HUES64 (cell line): ENCODE measurements at regions not wholly inside any gene's neighbourhood (a gene's known extent, or its start where the extent isn't known, plus 50 kb on each side); places are given as distances from the start of the nearest gene placed in this dataset.

Source experiments
- H3K27ac ChIP-seq: 2 replicates; pipeline ENCODE4 v1.7.0; 2013; ENCODE audit warnings: low read depth, low read length, inconsistent platforms
- H3K27me3 ChIP-seq: 2 replicates; pipeline ENCODE4 v1.6.1; 2013; ENCODE audit warnings: mild to moderate bottlenecking, low read length; ENCODE audit not compliant: insufficient read depth
- H3K36me3 ChIP-seq: 2 replicates; pipeline ENCODE4 v1.6.1; 2013; ENCODE audit warnings: mild to moderate bottlenecking, low read length; ENCODE audit not compliant: insufficient read depth
- H3K4me1 ChIP-seq: 2 replicates; pipeline ENCODE4 v1.6.1; 2013; ENCODE audit warnings: mild to moderate bottlenecking, low read length, moderate library complexity; ENCODE audit not compliant: insufficient read depth
- H3K4me3 ChIP-seq: 2 replicates; pipeline ENCODE4 v1.5.1; 2013; ENCODE audit warnings: mild to moderate bottlenecking, low read length, moderate library complexity
- H3K9ac ChIP-seq: 2 replicates; pipeline ENCODE4 v1.6.1; 2013; ENCODE audit warnings: mild to moderate bottlenecking, low read depth, low read length
- H3K9me3 ChIP-seq: 2 replicates; pipeline ENCODE4 v1.6.1; 2013; ENCODE audit warnings: low read depth, low read length; ENCODE audit not compliant: insufficient read depth
- WGBS: fragments of 150-250, 120-280 bp; methylation state at CpG from one replicate; pipeline ENCODE4 v1.1.7; 2013; ENCODE audit warnings: missing lambda C conversion rate; 5-methylcytosine and 5-hydroxymethylcytosine counted together

- Histone ChIP-seq H3K27ac (no peak overlapping the region), H3K9ac (no peak overlapping the region), H3K4me1 (peaks cover under 1% of the 10 kb centered on the region; the same call in 1 of the 2 replicates), H3K27me3 (peaks cover 19% of the 10 kb centered on the region), H3K9me3 (no peaks in the 10 kb centered on the region), H3K36me3 (no peaks in the 10 kb centered on the region), H3K4me3 (no peak overlapping the region)
- 96% methylated on average over 4 of the region's 4 CpGs for WGBS
Observed at GRCh38 chr15:95903352-95903751, 427.1 kb upstream of the NR2F2 start.

GRCh38 chr15:95910643-95911212, 419.8 kb upstream of the NR2F2 start:
- H3K4me1 ChIP-seq, result peaks cover 47% of the 10 kb centered on the region
- H3K27ac ChIP-seq, result peak overlapping the region; percentile 55; the same call in 1 of the 2 replicates
- no peaks in the 10 kb centered on the region for H3K9me3 ChIP-seq
- H3K4me3 ChIP-seq, result peak overlapping the region; percentile 11
- WGBS, result under 1% methylated on average over 10 of the region's 11 CpGs
- peaks cover 65% of the 10 kb centered on the region for H3K27me3 ChIP-seq
- H3K9ac ChIP-seq, result 0 out of 2 replicates have a peak overlapping the region, but pooled peaks have one; percentile 17
- no peaks in the 10 kb centered on the region for H3K36me3 ChIP-seq

GRCh38 chr15:95911570-95912279, 418.8 kb upstream of the NR2F2 start:
- no peak overlapping the region; the same call in 1 of the 2 replicates for H3K27ac ChIP-seq
- H3K27me3 ChIP-seq, result peaks cover 62% of the 10 kb centered on the region
- no peaks in the 10 kb centered on the region for H3K9me3 ChIP-seq
- H3K4me3 ChIP-seq, result peak overlapping the region; percentile 18; the same call in 1 of the 2 replicates
- no peaks in the 10 kb centered on the region for H3K36me3 ChIP-seq
- peaks cover 47% of the 10 kb centered on the region for H3K4me1 ChIP-seq
- no peak overlapping the region for H3K9ac ChIP-seq
- 45% methylated on average over 11 of the region's 11 CpGs for WGBS

- H3K4me1 ChIP-seq, result peaks cover 47% of the 10 kb centered on the region
- H3K27me3 ChIP-seq, result peaks cover 57% of the 10 kb centered on the region
- WGBS, result 54% methylated on average over 7 of the region's 7 CpGs
Observed at GRCh38 chr15:95912280-95912625, 418.2 kb upstream of the NR2F2 start.

GRCh38 chr15:95912728-95913127, 417.8 kb upstream of the NR2F2 start:
- Histone ChIP-seq H3K9me3 (no peaks in the 10 kb centered on the region), H3K27me3 (peaks cover 52% of the 10 kb centered on the region), H3K4me1 (peaks cover 47% of the 10 kb centered on the region), H3K4me3 (no peak overlapping the region), H3K9ac (no peak overlapping the region), H3K27ac (no peak overlapping the region), H3K36me3 (no peaks in the 10 kb centered on the region)
- WGBS, result 91% methylated on average over 2 of the region's 2 CpGs

More at GRCh38 chr15:95912280-95912625, 418.2 kb upstream of the NR2F2 start:
- H3K36me3 ChIP-seq, result no peaks in the 10 kb centered on the region
- peak overlapping the region; percentile 18; the same call in 1 of the 2 replicates for H3K4me3 ChIP-seq
- no peak overlapping the region for H3K27ac ChIP-seq
- H3K9ac ChIP-seq, result no peak overlapping the region
- H3K9me3 ChIP-seq, result no peaks in the 10 kb centered on the region

GRCh38 chr15:95916568-95916967, 413.9 kb upstream of the NR2F2 start:
- no peaks in the 10 kb centered on the region for H3K9me3 ChIP-seq
- peaks cover 30% of the 10 kb centered on the region for H3K27me3 ChIP-seq
- no peak overlapping the region for H3K4me3 ChIP-seq
- 81% methylated on average over 3 of the region's 3 CpGs for WGBS
- peaks cover 17% of the 10 kb centered on the region for H3K4me1 ChIP-seq
- H3K9ac ChIP-seq, result no peak overlapping the region
- H3K36me3 ChIP-seq, result no peaks in the 10 kb centered on the region
- H3K27ac ChIP-seq, result no peak overlapping the region

- no peaks in the 10 kb centered on the region; the same call in 1 of the 2 replicates for H3K4me1 ChIP-seq
- no peaks in the 10 kb centered on the region for H3K36me3 ChIP-seq
- no peak overlapping the region for H3K27ac ChIP-seq
- H3K27me3 ChIP-seq, result peaks cover 10% of the 10 kb centered on the region
- no peaks in the 10 kb centered on the region for H3K9me3 ChIP-seq
- H3K4me3 ChIP-seq, result no peak overlapping the region
- H3K9ac ChIP-seq, result no peak overlapping the region
- WGBS, result 100% methylated on average over 3 of the region's 3 CpGs
Observed at GRCh38 chr15:95918525-95918924, 412.0 kb upstream of the NR2F2 start.

- H3K27ac ChIP-seq, result no peak overlapping the region
- 100% methylated on average over 1 of the region's 1 CpG for WGBS
Observed at GRCh38 chr15:95919460-95919859, 411.0 kb upstream of the NR2F2 start.

GRCh38 chr15:95921404-95921803, 409.1 kb upstream of the NR2F2 start:
- Histone ChIP-seq H3K4me3 (no peak overlapping the region), H3K27me3 (no peaks in the 10 kb centered on the region), H3K27ac (no peak overlapping the region), H3K9ac (no peak overlapping the region), H3K9me3 (no peaks in the 10 kb centered on the region), H3K36me3 (no peaks in the 10 kb centered on the region), H3K4me1 (no peaks in the 10 kb centered on the region)

More at GRCh38 chr15:95919460-95919859, 411.0 kb upstream of the NR2F2 start:
- H3K36me3 ChIP-seq, result no peaks in the 10 kb centered on the region
- H3K9me3 ChIP-seq, result no peaks in the 10 kb centered on the region
- H3K9ac ChIP-seq, result no peak overlapping the region
- peaks cover 1% of the 10 kb centered on the region; the same call in 1 of the 2 replicates for H3K27me3 ChIP-seq
- H3K4me3 ChIP-seq, result no peak overlapping the region
- H3K4me1 ChIP-seq, result no peaks in the 10 kb centered on the region

GRCh38 chr15:95922431-95922830, 408.1 kb upstream of the NR2F2 start:
- Histone ChIP-seq H3K27me3 (no peaks in the 10 kb centered on the region), H3K4me1 (no peaks in the 10 kb centered on the region), H3K4me3 (no peak overlapping the region), H3K36me3 (no peaks in the 10 kb centered on the region), H3K27ac (no peak overlapping the region), H3K9ac (no peak overlapping the region), H3K9me3 (no peaks in the 10 kb centered on the region)
- 91% methylated on average over 7 of the region's 7 CpGs for WGBS

GRCh38 chr15:95923792-95924191, 406.7 kb upstream of the NR2F2 start:
- H3K27me3 ChIP-seq, result no peaks in the 10 kb centered on the region
- H3K4me3 ChIP-seq, result no peak overlapping the region
- no peaks in the 10 kb centered on the region for H3K9me3 ChIP-seq
- whole genome bisulfite sequencing, result 96% methylated on average over 4 of the region's 4 CpGs
- H3K4me1 ChIP-seq, result no peaks in the 10 kb centered on the region
- H3K9ac ChIP-seq, result no peak overlapping the region
- H3K36me3 ChIP-seq, result no peaks in the 10 kb centered on the region
- no peak overlapping the region for H3K27ac ChIP-seq
